GM19467 (cell line): ENCODE measurements at regions not wholly inside any gene's neighbourhood (a gene's known extent, or its start where the extent isn't known, plus 50 kb on each side); places are given as distances from the start of the nearest gene placed in this dataset.
"Not testable (repeated sequence)": the region's sequence is repeated elsewhere in the genome, so short reads cannot be mapped to it uniquely, and the experiment has no call there.

ENCODE experiments used
- ATAC-seq: cut with Tn5 transposase; IDR thresholded peaks from one replicate; pipeline ENCODE4 v1.9.1; 2021; ENCODE audit warnings: mild to moderate bottlenecking, moderate library complexity; ENCODE audit not compliant: unreplicated experiment

- no peak for ATAC-seq
Measured at GRCh38 chr1:178606839-178607238, 93.9 kb downstream of the TEX35 start.

DNA sequence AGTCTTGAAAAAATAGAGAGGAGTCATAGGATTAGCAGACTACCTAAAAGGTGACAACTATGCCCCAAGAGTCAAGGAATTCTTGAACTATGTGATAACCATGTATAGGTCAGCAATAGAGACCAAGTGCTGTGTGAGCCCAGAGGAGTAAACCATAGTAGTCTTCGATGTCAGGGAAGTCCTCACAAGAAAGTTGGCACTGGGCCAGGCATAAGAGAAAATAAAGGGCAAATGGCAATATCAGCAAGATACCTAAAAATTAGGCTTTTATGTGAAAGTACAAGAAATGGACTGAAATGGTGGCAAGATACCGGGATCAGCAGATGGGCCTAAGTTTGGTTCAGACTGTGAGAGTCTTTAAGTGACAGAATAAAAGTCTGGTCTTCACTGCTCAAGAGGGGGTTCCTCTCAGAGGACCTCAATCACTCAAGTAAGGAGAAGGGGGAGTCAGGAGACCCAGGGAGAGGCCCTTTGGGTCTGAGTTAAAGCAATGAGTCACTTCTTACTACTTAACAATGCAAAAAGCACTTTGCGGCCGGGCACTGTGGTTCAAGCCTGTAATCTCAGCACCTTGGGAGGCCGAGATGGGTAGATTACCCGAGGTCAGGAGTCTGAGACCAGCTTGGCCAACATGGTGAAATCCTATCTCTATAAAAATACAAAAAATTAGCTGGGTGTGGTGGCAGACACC, 95.0 kb downstream of the TEX35 start:
- ATAC-seq, result peak; percentile 41

- no peak for ATAC-seq
Measured at GRCh38 chr1:178609015-178609414, 96.1 kb downstream of the TEX35 start.

DNA sequence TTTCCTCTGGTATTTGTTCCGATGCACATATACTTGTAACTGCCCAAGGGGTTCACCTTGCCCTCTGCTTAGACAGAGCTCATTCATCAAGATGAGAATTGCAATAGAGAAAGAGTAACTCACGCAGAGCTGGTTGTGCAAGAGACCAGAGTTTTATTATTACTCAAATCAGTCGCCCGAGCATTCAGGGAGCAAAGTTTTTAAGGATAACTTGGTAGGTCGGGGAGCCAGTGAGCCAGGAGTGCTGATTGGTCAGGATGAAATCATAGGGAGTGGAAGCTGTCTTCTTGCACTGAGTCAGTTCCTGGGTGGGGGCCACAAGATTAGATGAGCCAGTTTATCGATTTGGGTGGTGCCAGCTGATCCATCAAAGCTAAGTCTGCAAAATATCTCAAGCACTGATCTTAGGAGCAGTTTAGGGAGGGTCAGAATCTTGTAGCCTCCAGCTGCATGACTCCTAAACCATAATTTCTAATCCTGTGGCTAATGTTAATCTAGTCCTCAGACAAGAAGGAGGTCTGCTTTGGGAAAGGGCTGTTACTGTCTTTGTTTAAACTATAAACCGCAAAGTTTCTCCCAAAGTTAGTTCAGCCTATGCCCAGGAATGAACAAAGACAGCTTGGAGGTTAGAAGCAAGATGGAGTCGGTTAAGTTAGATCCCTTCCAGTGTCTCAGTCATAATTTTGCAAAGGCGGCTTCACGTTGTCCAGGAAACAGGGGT, 97.9 kb downstream of the TEX35 start:
- not testable (repeated sequence) for ATAC-seq

- no peak for ATAC-seq
Measured at GRCh38 chr1:178612261-178612660, 99.4 kb downstream of the TEX35 start.

- no peak for ATAC-seq
Measured at GRCh38 chr1:178613271-178613945, 100.5 kb downstream of the TEX35 start.

DNA sequence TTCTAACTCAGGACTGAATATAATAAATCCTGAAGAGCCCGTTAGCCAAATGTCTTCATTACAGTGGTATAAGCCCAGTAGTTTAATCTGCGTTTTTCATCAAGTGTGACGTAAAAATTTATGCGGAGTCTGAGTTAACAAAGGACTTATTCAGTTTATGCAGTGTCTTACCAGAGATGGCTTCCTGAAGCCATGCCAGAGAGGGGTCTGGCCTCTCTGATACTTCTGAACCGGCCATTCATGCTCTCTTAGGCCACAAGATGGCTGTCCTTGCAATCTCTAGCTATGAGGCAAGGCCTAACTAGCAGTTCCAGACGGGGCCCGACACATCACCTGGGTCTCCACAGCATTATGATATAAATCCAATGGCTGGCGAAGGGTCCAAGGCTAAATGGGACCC, 101.4 kb downstream of the TEX35 start:
- no peak for ATAC-seq

DNA sequence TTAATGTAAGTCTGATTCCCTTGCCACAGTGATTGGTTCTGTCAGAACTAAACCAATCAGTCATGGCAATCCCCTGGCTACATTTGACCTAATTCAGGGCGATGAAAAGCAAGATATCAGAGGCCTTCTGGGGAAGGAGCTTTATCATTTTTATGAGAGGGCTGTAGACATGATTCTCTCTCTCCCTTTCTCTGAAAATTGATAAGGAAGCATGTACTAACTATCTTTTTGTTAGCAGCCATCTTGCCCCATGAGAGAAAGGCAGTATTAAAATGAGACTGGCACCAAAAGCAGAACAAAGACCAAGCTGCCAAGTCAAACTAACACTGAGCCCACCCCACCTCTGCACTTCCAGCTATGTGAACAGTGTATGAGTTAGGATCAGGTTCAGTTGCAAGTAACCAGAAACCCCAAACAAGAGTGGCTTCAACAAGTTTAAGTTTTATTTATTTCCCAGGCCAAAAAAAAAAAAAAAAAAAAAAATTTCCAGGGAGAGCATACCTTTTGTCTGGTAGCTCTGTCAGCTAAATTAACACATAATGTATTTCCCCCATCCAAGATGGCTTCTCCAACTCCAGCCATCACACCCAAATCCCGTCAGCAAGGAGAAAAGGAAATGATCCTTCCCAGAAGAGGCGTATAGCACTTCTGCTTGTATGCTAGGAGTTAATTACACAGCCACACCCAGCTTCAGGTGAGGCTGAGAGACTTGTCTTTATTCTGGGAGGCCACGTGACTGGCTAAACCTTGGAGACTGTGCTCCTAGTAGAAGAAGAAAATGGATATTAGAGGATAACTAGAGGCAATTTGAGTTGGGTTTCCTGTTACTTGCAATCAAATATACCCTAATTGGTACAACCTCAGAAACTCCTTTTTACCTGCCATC, 105.8 kb upstream of the RALGPS2 start:
- ATAC-seq, result no peak

GRCh38 chr1:178620584-178621475, 104.2 kb upstream of the RALGPS2 start:
- no peak for ATAC-seq

GRCh38 chr1:178621822-178622221, 103.2 kb upstream of the RALGPS2 start:
- ATAC-seq, result no peak

GRCh38 chr1:178625695-178626094, 99.3 kb upstream of the RALGPS2 start:
- ATAC-seq, result no peak

DNA sequence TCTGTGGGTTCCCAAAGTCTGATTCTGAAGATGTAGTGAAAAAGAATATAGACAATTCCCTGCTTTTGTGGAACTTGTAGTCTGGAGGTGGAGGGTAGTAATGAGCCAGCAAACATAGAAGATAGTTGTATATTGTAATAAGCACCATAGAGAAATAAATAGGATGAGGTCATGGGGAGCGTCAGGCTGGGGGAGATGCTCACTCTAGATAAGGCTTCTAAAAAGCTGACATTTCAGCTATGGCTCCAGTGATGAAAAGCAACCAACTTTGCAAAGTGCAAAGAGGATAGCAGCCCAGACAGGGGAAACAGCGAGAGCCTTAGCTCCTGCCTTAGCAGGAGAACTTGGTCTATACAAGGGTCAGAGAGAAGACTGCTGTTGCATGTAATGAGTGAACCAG, 98.0 kb upstream of the RALGPS2 start:
- no peak for ATAC-seq

- ATAC-seq, result no peak
Measured at GRCh38 chr1:178628637-178629251, 96.3 kb upstream of the RALGPS2 start.

GRCh38 chr1:178629252-178630154, 95.5 kb upstream of the RALGPS2 start:
- no peak for ATAC-seq

- no peak for ATAC-seq
Measured at GRCh38 chr1:178630417-178630816, 94.6 kb upstream of the RALGPS2 start.

GRCh38 chr1:178632653-178633052, 92.4 kb upstream of the RALGPS2 start:
- no peak for ATAC-seq

- ATAC-seq, result no peak
Measured at GRCh38 chr1:178633056-178633455, 92.0 kb upstream of the RALGPS2 start.

- no peak for ATAC-seq
Measured at GRCh38 chr1:178634445-178634844, 90.6 kb upstream of the RALGPS2 start.

DNA sequence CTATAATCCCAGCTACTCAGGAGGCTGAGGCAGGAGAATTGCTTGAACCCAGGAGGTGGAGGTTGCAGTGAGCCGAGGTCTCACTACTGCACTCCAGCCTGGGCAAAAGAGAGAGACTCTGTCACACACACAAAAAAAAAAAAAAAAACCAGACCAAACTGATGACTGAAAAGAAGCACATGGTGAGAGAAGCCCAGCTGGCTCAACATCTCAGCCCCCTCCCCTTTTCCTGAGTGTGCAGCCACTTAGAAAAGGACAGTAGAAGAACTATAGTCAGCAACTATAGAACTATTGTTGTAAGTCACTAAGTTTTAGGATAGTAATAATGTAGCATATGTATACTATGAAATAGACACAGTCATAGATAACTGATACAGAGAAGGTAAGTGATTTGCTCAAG, 87.2 kb upstream of the RALGPS2 start:
- ATAC-seq, result no peak
